Right atrium auricular region (tissue), 2 donors: ENCODE measurements at regions not wholly inside any gene's neighbourhood (a gene's known extent, or its start where the extent isn't known, plus 50 kb on each side); places are given as distances from the start of the nearest gene placed in this dataset.

Source experiments
- DNase-seq: peaks from one replicate; pipeline ENCODE4 v3.0.0-alpha.2; 2019; ENCODE audit warnings: low spot score
- H3K27ac ChIP-seq, 2 donors: fragments of 200-600 bp; sonication (generic); 1 replicate in 1 of 2; 2 replicates in 1 of 2; pipeline ENCODE4 v1.5.1; 2016 to 2019
- H3K27me3 ChIP-seq, 2 donors: fragments of 200-600 bp; sonication (generic); one replicate each; pipeline versions ENCODE4 v1.5.1 to v1.6.0; 2017 to 2019
- H3K36me3 ChIP-seq: fragments of 200-600 bp; sonication (generic); one replicate; pipeline ENCODE4 v1.5.1; 2016
- H3K4me1 ChIP-seq, 2 donors: fragments of 200-600 bp; sonication (generic); one replicate each; pipeline versions ENCODE4 v1.5.1 to v1.6.0; 2017 to 2019
- H3K4me3 ChIP-seq, 2 donors: fragments of 200-600 bp; sonication (generic); 1 replicate in 1 of 2; 2 replicates in 1 of 2; pipeline ENCODE4 v1.5.1; 2017 to 2019; ENCODE audit warnings: mild to moderate bottlenecking in 1 of 2, moderate library complexity in 1 of 2
- H3K9me3 ChIP-seq, 2 donors: fragments of 200-600 bp; sonication (generic); one replicate each; pipeline ENCODE4 v1.5.1; 2019
- CTCF ChIP-seq, 2 donors: fragments of 200-600 bp; sonication (generic); IDR thresholded peaks; one replicate each; pipeline ENCODE4 v1.5.1; 2019; ENCODE audit warnings: antibody characterized with exemption in 2 of 2

- H3K27ac ChIP-seq: peak overlapping the region; percentile 77 to 80
- no peak for TF ChIP-seq CTCF (IDR thresholded peaks at IDR 0.05)
- H3K4me1 ChIP-seq: peaks cover 0 to 74% of the 10 kb centered on the region in 2 donors
- H3K27me3 ChIP-seq: no peaks in the 10 kb centered on the region
- no peaks in the 10 kb centered on the region for H3K9me3 ChIP-seq
- peak; percentile 86 for DNase-seq
- H3K4me3 ChIP-seq: no peak overlapping the region
- no peaks in the 10 kb centered on the region for H3K36me3 ChIP-seq
Observed at GRCh38 chr10:78805176-78805575, 263.6 kb upstream of the ZMIZ1 start.

- TF ChIP-seq CTCF (IDR thresholded peaks at IDR 0.05): no peak
- no peaks in the 10 kb centered on the region for H3K36me3 ChIP-seq
- peaks cover 0 to 73% of the 10 kb centered on the region in 2 donors for H3K4me1 ChIP-seq
- no peaks in the 10 kb centered on the region for H3K27me3 ChIP-seq
- no peak for DNase-seq
- no peak overlapping the region for H3K4me3 ChIP-seq
- H3K27ac ChIP-seq: peak overlapping the region in 1 of 2 donors; percentile 10
- no peaks in the 10 kb centered on the region for H3K9me3 ChIP-seq
Observed at GRCh38 chr10:78806681-78807221, 262.0 kb upstream of the ZMIZ1 start.

- no peak for DNase-seq
Observed at GRCh38 chr10:78807504-78808203, 261.1 kb upstream of the ZMIZ1 start.

GRCh38 chr10:78808286-78808685 lies 260.5 kb upstream of the ZMIZ1 start:
- Histone ChIP-seq H3K4me1 (peaks cover 0 to 57% of the 10 kb centered on the region in 2 donors), H3K4me3 (no peak overlapping the region), H3K9me3 (no peaks in the 10 kb centered on the region), H3K27me3 (no peaks in the 10 kb centered on the region), H3K36me3 (no peaks in the 10 kb centered on the region), H3K27ac (no peak overlapping the region)
- DNase-seq: no peak
- TF ChIP-seq CTCF (IDR thresholded peaks at IDR 0.05): no peak

More at GRCh38 chr10:78807504-78808203, 261.1 kb upstream of the ZMIZ1 start:
- Histone ChIP-seq H3K36me3 (no peaks in the 10 kb centered on the region), H3K9me3 (no peaks in the 10 kb centered on the region), H3K4me3 (no peak overlapping the region), H3K27ac (no peak overlapping the region), H3K27me3 (no peaks in the 10 kb centered on the region), H3K4me1 (peaks cover 0 to 64% of the 10 kb centered on the region in 2 donors)
- TF ChIP-seq CTCF (IDR thresholded peaks at IDR 0.05): no peak

- no peaks in the 10 kb centered on the region for H3K9me3 ChIP-seq
- no peaks in the 10 kb centered on the region for H3K36me3 ChIP-seq
- no peak overlapping the region for H3K4me3 ChIP-seq
- H3K27ac ChIP-seq: no peak overlapping the region
- TF ChIP-seq CTCF (IDR thresholded peaks at IDR 0.05): no peak
- no peaks in the 10 kb centered on the region for H3K27me3 ChIP-seq
- H3K4me1 ChIP-seq: peaks cover 0 to 52% of the 10 kb centered on the region in 2 donors
- DNase-seq: no peak
Observed at GRCh38 chr10:78808736-78809367, 259.9 kb upstream of the ZMIZ1 start.
